ENCODE measurements at regions not wholly inside any gene's neighbourhood (a gene's known extent, or its start where the extent isn't known, plus 50 kb on each side); places are given as distances from the start of the nearest gene placed in this dataset.

GRCh38 chr9:107691664-107692063 lies 202.1 kb upstream of the KLF4 start:
- TF ChIP-seq CTCF (IDR thresholded peaks at IDR 0.05; ENCODE audit: insufficient read depth, low read depth, low read length) (no peak), EZH2 (IDR thresholded peaks at IDR 0.05; ENCODE audit: insufficient read depth, low read length) (no peak)

All from astrocyte (in vitro differentiated cells and primary cell).